Suprapubic skin (tissue), 4 donors: ENCODE measurements at regions not wholly inside any gene's neighbourhood (a gene's known extent, or its start where the extent isn't known, plus 50 kb on each side); places are given as distances from the start of the nearest gene placed in this dataset.

ENCODE experiments used
- DNase-seq, 2 donors: peaks; one replicate each; pipeline ENCODE4 v3.0.0-alpha.2; 2019; ENCODE audit warnings: low spot score in 2 of 2
- H3K27ac ChIP-seq: fragments of 200-600 bp; sonication (generic); one replicate; pipeline ENCODE4 v1.5.1; 2019
- H3K27me3 ChIP-seq: fragments of 200-600 bp; sonication (generic); one replicate; pipeline ENCODE4 v1.5.1; 2019
- H3K36me3 ChIP-seq: fragments of 200-600 bp; sonication (generic); one replicate; pipeline ENCODE4 v1.5.1; 2019
- H3K4me1 ChIP-seq: fragments of 200-600 bp; sonication (generic); one replicate; pipeline ENCODE4 v1.5.1; 2019
- H3K4me3 ChIP-seq: fragments of 200-600 bp; sonication (generic); one replicate; pipeline ENCODE4 v1.5.1; 2019; ENCODE audit warnings: mild to moderate bottlenecking
- H3K9me3 ChIP-seq: fragments of 200-600 bp; sonication (generic); one replicate; pipeline ENCODE4 v1.5.1; 2019
- CTCF ChIP-seq, 2 donors: fragments of 200-600 bp in 1 of 2; fragments of 450-650 bp in 1 of 2; sonication (generic) in 1 of 2; IDR thresholded peaks; one replicate each; pipeline ENCODE4 v1.5.1; 2016 to 2019; ENCODE audit warnings: antibody characterized with exemption in 2 of 2, mild to moderate bottlenecking in 1 of 2, moderate library complexity in 1 of 2
- EP300 ChIP-seq: sonication (generic); formaldehyde crosslinking; IDR thresholded peaks from one replicate; pipeline ENCODE4 v1.6.1; 2017; ENCODE audit warnings: antibody characterized with exemption
- POLR2A ChIP-seq, 2 donors: fragments of 450-650 bp; IDR thresholded peaks; one replicate each; pipeline ENCODE4 v1.6.1; 2017; ENCODE audit warnings: antibody characterized with exemption in 2 of 2, mild to moderate bottlenecking in 2 of 2, moderate library complexity in 2 of 2
- POLR2AphosphoS5 ChIP-seq, 3 donors: sonication (generic); formaldehyde crosslinking; IDR thresholded peaks; one replicate each; pipeline ENCODE4 v1.6.1; 2017; ENCODE audit warnings: antibody characterized with exemption in 3 of 3
- WGBS: methylation state at CpG from one replicate; pipeline ENCODE4 v1.1.5; 2018; 5-methylcytosine and 5-hydroxymethylcytosine counted together

DNA sequence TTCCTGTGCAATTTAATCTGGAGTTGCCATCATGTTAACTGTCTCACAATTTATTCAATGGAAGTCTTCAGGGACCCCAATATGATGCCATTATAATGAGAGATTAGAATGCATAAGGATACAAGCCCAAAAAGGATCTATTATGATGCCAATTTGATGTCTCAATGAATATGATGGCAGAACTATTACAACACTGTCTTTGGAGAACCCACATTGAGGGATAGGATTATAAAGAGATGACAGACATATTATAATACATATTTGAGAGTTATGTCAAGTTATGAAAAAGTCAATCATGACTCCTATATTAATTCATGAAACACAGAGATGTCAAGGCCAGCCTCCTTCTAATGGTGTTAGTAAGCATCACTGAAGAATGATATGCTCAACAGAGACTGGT lies 1358.4 kb downstream of the PCDH19 start:
- Histone ChIP-seq H3K27ac (no peak overlapping the region), H3K4me3 (no peak overlapping the region), H3K27me3 (no peaks in the 10 kb centered on the region), H3K4me1 (no peaks in the 10 kb centered on the region), H3K9me3 (no peaks in the 10 kb centered on the region), H3K36me3 (no peaks in the 10 kb centered on the region)
- TF ChIP-seq CTCF (IDR thresholded peaks at IDR 0.05) = no peak
- TF ChIP-seq POLR2AphosphoS5 (IDR thresholded peaks at IDR 0.05) = no peak
- TF ChIP-seq EP300 = no peak
- TF ChIP-seq POLR2A (IDR thresholded peaks at IDR 0.05) = no peak
- DNase-seq = no peak

- no peaks in the 10 kb centered on the region for H3K9me3 ChIP-seq
- no peaks in the 10 kb centered on the region for H3K27me3 ChIP-seq
- no peaks in the 10 kb centered on the region for H3K4me1 ChIP-seq
- no peak for DNase-seq
- H3K4me3 ChIP-seq = no peak overlapping the region
- H3K27ac ChIP-seq = no peak overlapping the region
- TF ChIP-seq POLR2A (IDR thresholded peaks at IDR 0.05) (no peak), POLR2AphosphoS5 (IDR thresholded peaks at IDR 0.05) (no peak), EP300 (no peak), CTCF (IDR thresholded peaks at IDR 0.05) (no peak)
- 81% methylated on average over 1 of the region's 1 CpG for WGBS
- no peaks in the 10 kb centered on the region for H3K36me3 ChIP-seq
Observed at GRCh38 chrX:99033226-99033901, 1376.7 kb downstream of the PCDH19 start.

DNA sequence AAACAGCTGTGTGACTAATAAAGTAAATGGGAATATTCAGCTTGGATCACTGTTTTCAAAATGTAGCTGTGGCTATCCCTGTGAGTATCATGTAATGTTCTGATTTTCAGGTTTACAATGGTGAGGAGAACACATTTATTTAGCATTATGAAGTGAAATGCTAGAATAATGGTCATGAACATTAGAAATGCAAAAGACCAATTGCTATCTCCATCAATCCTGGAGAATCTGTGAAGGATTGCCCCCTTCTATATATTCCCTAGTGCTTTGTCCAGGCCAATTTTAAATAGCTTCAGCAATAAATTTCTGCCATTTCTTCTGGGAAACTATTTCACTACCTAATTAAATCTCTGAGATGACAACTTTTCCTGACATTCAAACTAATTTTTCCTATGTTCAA lies 1399.1 kb downstream of the PCDH19 start:
- DNase-seq = no peak
- no peak overlapping the region for H3K4me3 ChIP-seq
- TF ChIP-seq EP300 = no peak
- no peaks in the 10 kb centered on the region for H3K9me3 ChIP-seq
- H3K36me3 ChIP-seq = no peaks in the 10 kb centered on the region
- H3K27me3 ChIP-seq = no peaks in the 10 kb centered on the region
- no peaks in the 10 kb centered on the region for H3K4me1 ChIP-seq
- H3K27ac ChIP-seq = no peak overlapping the region

- WGBS = 35% methylated on average over 1 of the region's 1 CpG
- H3K4me3 ChIP-seq = no peak overlapping the region
Observed at GRCh38 chrX:99001286-99001685, 1408.8 kb downstream of the PCDH19 start.

DNA sequence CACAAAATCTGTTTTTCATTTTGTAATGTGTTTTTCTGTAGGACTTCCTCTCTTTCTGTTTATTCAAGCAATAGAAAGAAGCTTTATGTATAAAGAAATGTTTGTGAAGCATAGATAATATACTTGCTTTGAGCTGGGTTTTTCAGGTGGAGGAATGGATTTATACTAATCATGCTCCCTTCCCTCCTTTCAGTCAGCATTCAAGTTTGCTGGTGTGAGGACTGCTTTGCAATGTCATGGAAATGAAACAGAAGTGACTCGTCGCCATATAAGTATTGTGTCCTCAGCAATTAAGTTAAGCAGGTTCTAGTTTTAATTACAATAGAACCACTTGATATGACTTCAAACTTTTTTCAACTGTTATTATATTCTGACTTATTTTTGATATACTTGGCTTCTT lies 1447.1 kb downstream of the PCDH19 start:
- DNase-seq = no peak

More at GRCh38 chrX:99001286-99001685, 1408.8 kb downstream of the PCDH19 start:
- TF ChIP-seq CTCF (IDR thresholded peaks at IDR 0.05) (no peak), POLR2A (IDR thresholded peaks at IDR 0.05) (no peak), POLR2AphosphoS5 (IDR thresholded peaks at IDR 0.05) (no peak), EP300 (no peak)
- H3K4me1 ChIP-seq = no peaks in the 10 kb centered on the region
- no peaks in the 10 kb centered on the region for H3K9me3 ChIP-seq
- H3K36me3 ChIP-seq = no peaks in the 10 kb centered on the region
- H3K27ac ChIP-seq = no peak overlapping the region
- no peaks in the 10 kb centered on the region for H3K27me3 ChIP-seq
- no peak for DNase-seq

More for the DNA sequence above, 1447.1 kb downstream of the PCDH19 start:
- H3K4me1 ChIP-seq = no peaks in the 10 kb centered on the region
- H3K36me3 ChIP-seq = no peaks in the 10 kb centered on the region
- no peaks in the 10 kb centered on the region for H3K27me3 ChIP-seq
- no peak for TF ChIP-seq CTCF (IDR thresholded peaks at IDR 0.05)
- no peak for TF ChIP-seq POLR2A (IDR thresholded peaks at IDR 0.05)
- TF ChIP-seq EP300 = no peak
- TF ChIP-seq POLR2AphosphoS5 (IDR thresholded peaks at IDR 0.05) = no peak
- WGBS = 44% methylated on average over 2 of the region's 2 CpGs
- no peaks in the 10 kb centered on the region for H3K9me3 ChIP-seq
- H3K4me3 ChIP-seq = no peak overlapping the region
- no peak overlapping the region for H3K27ac ChIP-seq
